GM12892 (cell line): ENCODE measurements at regions not wholly inside any gene's neighbourhood (a gene's known extent, or its start where the extent isn't known, plus 50 kb on each side); places are given as distances from the start of the nearest gene placed in this dataset.
A peak's percentile ranks its signal among the peaks of the same experiment; 100 is the strongest.

Experiments
- DNase-seq: peaks from one replicate; pipeline ENCODE4 v3.0.0; 2011; ENCODE audit not compliant: insufficient read length
- FAIRE-seq: peaks from 2 replicates; lab custom pipeline; 2011; peaks lifted over from hg19 to GRCh38; lab: Jason Lieb, UNC
- POLR2A ChIP-seq: IDR thresholded peaks from 2 replicates; pipeline ENCODE4 v1.6.1; 2011; ENCODE audit warnings: low read depth, low read length, control low read depth
- POLR2AphosphoS5 ChIP-seq: IDR thresholded peaks from 2 replicates; pipeline ENCODE4 v1.6.1; 2011; ENCODE audit warnings: low read depth, low read length, control low read depth
- TAF1 ChIP-seq: IDR thresholded peaks from 2 replicates; pipeline ENCODE4 v1.6.1; 2011; ENCODE audit warnings: low read depth, mild to moderate bottlenecking, control low read depth, low read length, borderline replicate concordance

- FAIRE-seq = no peak
- TF ChIP-seq POLR2A (no peak), TAF1 (no peak), POLR2AphosphoS5 (no peak)
- no peak for DNase-seq
Measured at GRCh38 chr19:30785458-30786137, 413.4 kb downstream of the ZNF536 start.

GRCh38 chr19:30784850-30785457, 412.8 kb downstream of the ZNF536 start:
- TF ChIP-seq POLR2A = no peak
- FAIRE-seq (no peak), DNase-seq (peak; percentile 24)

GRCh38 chr19:30783936-30784335, 411.8 kb downstream of the ZNF536 start:
- DNase-seq (no peak), FAIRE-seq (no peak)
- TF ChIP-seq POLR2AphosphoS5 (no peak), POLR2A (no peak), TAF1 (no peak)

- no peak for DNase-seq
- FAIRE-seq = no peak
- TF ChIP-seq POLR2AphosphoS5 = no peak
- TF ChIP-seq POLR2A = no peak
- TF ChIP-seq TAF1 = no peak
Measured at GRCh38 chr19:30783212-30783611, 411.0 kb downstream of the ZNF536 start.

GRCh38 chr19:30781519-30781918, 409.3 kb downstream of the ZNF536 start:
- no peak for DNase-seq
- no peak for TF ChIP-seq TAF1
- TF ChIP-seq POLR2A = no peak
- no peak for TF ChIP-seq POLR2AphosphoS5
- FAIRE-seq = no peak

- TF ChIP-seq TAF1 (no peak), POLR2AphosphoS5 (no peak), POLR2A (no peak)
- DNase-seq (no peak), FAIRE-seq (no peak)
Measured at GRCh38 chr19:30781047-30781446, 408.9 kb downstream of the ZNF536 start.

GRCh38 chr19:30780456-30780855, 408.3 kb downstream of the ZNF536 start:
- no peak for DNase-seq
- FAIRE-seq = no peak
- TF ChIP-seq TAF1 = no peak
- TF ChIP-seq POLR2AphosphoS5 = no peak
- TF ChIP-seq POLR2A = no peak

- TF ChIP-seq TAF1 = no peak
- TF ChIP-seq POLR2AphosphoS5 = no peak
- TF ChIP-seq POLR2A = no peak
- DNase-seq (no peak), FAIRE-seq (no peak)
Measured at GRCh38 chr19:30780032-30780431, 407.8 kb downstream of the ZNF536 start.

GRCh38 chr19:30778961-30779715, 407.0 kb downstream of the ZNF536 start:
- no peak for FAIRE-seq
- TF ChIP-seq POLR2A (no peak), POLR2AphosphoS5 (no peak), TAF1 (no peak)

GRCh38 chr19:30778061-30778460, 405.9 kb downstream of the ZNF536 start:
- DNase-seq = no peak
- TF ChIP-seq POLR2AphosphoS5 (no peak), POLR2A (no peak), TAF1 (no peak)
- FAIRE-seq = no peak

More at GRCh38 chr19:30778961-30779715, 407.0 kb downstream of the ZNF536 start:
- no peak for DNase-seq

GRCh38 chr19:30775956-30776355, 403.8 kb downstream of the ZNF536 start:
- TF ChIP-seq POLR2A = no peak
- TF ChIP-seq POLR2AphosphoS5 = no peak
- no peak for TF ChIP-seq TAF1
- DNase-seq (no peak), FAIRE-seq (no peak)
